Embryonic facial prominence (tissue), 1 donor: ENCODE measurements at regions not wholly inside any gene's neighbourhood (a gene's known extent, or its start where the extent isn't known, plus 50 kb on each side); places are given as distances from the start of the nearest gene placed in this dataset.

Source experiments
- DNase-seq: peaks from one replicate; pipeline ENCODE4 v3.0.0-alpha.2; 2016; ENCODE audit errors: extremely low spot score

- DNase-seq: no peak
Measured at GRCh38 chr4:178387756-178388155, 945.5 kb upstream of the AGA start.

- DNase-seq: no peak
Measured at GRCh38 chr4:178395798-178396197, 953.6 kb upstream of the AGA start.

- DNase-seq: no peak
Measured at GRCh38 chr4:178412455-178412854, 970.2 kb upstream of the AGA start.

GRCh38 chr4:178414042-178414441, 971.8 kb upstream of the AGA start:
- no peak for DNase-seq

- DNase-seq: no peak
Measured at GRCh38 chr4:178414881-178415446, 972.7 kb upstream of the AGA start.

GRCh38 chr4:178415925-178416324, 973.7 kb upstream of the AGA start:
- DNase-seq: no peak

GRCh38 chr4:178423366-178423765, 981.1 kb upstream of the AGA start:
- no peak for DNase-seq

GRCh38 chr4:178426871-178427270, 984.6 kb upstream of the AGA start:
- DNase-seq: no peak

- no peak for DNase-seq
Measured at GRCh38 chr4:178427663-178428062, 985.4 kb upstream of the AGA start.

- no peak for DNase-seq
Measured at GRCh38 chr4:178448372-178449035, 1006.3 kb upstream of the AGA start.

GRCh38 chr4:178450614-178451013, 1008.4 kb upstream of the AGA start:
- DNase-seq: no peak

- no peak for DNase-seq
Measured at GRCh38 chr4:178453057-178453456, 1010.8 kb upstream of the AGA start.

GRCh38 chr4:178457286-178457685, 1015.0 kb upstream of the AGA start:
- DNase-seq: no peak

GRCh38 chr4:178462710-178463109, 1020.5 kb upstream of the AGA start:
- DNase-seq: no peak

GRCh38 chr4:178463747-178464146, 1021.5 kb upstream of the AGA start:
- DNase-seq: no peak

- DNase-seq: no peak
Measured at GRCh38 chr4:178470996-178471784, 1029.0 kb upstream of the AGA start.

GRCh38 chr4:178471994-178472393, 1029.8 kb upstream of the AGA start:
- DNase-seq: no peak

GRCh38 chr4:178480105-178480504, 1037.9 kb upstream of the AGA start:
- DNase-seq: no peak

- DNase-seq: no peak
Measured at GRCh38 chr4:178480881-178481280, 1038.6 kb upstream of the AGA start.

GRCh38 chr4:178481564-178481963, 1039.3 kb upstream of the AGA start:
- DNase-seq: no peak

- no peak for DNase-seq
Measured at GRCh38 chr4:178523038-178523437, 1080.8 kb upstream of the AGA start.

GRCh38 chr4:178535939-178536579, 1093.8 kb upstream of the AGA start:
- no peak for DNase-seq

GRCh38 chr4:178553201-178553600, 1111.0 kb upstream of the AGA start:
- no peak for DNase-seq
